ENCODE measurements at regions not wholly inside any gene's neighbourhood (a gene's known extent, or its start where the extent isn't known, plus 50 kb on each side); places are given as distances from the start of the nearest gene placed in this dataset.
A peak's percentile ranks its signal among the peaks of the same experiment; 100 is the strongest.

DNA sequence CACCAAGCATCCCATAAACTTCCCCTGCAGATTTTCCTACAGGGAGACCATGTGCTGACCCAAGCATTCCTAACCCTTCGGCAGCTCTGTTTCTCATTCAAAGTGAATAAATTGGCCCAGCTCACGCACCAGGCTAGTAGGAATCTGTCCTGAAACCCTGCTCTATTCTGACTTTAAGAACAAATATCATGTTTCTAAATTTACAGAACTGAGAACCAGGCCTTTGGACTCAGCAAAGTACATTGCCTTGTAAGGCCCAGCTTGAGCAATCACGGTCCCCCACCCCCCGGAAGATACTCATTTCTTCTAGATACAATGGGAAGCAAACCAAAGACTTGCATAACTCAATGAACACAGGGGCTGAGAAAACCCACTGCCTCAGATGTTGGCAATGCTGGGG is 160.1 kb upstream of the NFIA start:
- Histone ChIP-seq H3K27ac (ENCODE audit: low read depth in 1 of 2, low read length in 2 of 2) (no peak overlapping the region), H3K4me3 (ENCODE audit: low read length) (no peak overlapping the region), H3K9me3 (ENCODE audit: control insufficient read depth in 1 of 2, insufficient read depth in 1 of 2, low read length in 2 of 2) (no peaks in the 10 kb centered on the region), H3K27me3 (ENCODE audit: control insufficient read depth in 1 of 2, insufficient read depth in 2 of 2, low read length in 2 of 2) (no peaks in the 10 kb centered on the region), H3K4me1 (ENCODE audit: insufficient read depth, low read length) (no peaks in the 10 kb centered on the region), H3K36me3 (ENCODE audit: insufficient read depth, low read length) (no peaks in the 10 kb centered on the region)
- H3K36me3 Mint-ChIP-seq (ENCODE audit: low read depth): no peaks in the 10 kb centered on the region
- peak in 2 of 14 experiments; percentile 1 to 11 for DNase-seq
- H3K27ac Mint-ChIP-seq: no peak overlapping the region
- H3K4me1 Mint-ChIP-seq (ENCODE audit: low read depth): no peaks in the 10 kb centered on the region
- no peaks in the 10 kb centered on the region for H3K27me3 Mint-ChIP-seq
- TF ChIP-seq, protein P1, sequence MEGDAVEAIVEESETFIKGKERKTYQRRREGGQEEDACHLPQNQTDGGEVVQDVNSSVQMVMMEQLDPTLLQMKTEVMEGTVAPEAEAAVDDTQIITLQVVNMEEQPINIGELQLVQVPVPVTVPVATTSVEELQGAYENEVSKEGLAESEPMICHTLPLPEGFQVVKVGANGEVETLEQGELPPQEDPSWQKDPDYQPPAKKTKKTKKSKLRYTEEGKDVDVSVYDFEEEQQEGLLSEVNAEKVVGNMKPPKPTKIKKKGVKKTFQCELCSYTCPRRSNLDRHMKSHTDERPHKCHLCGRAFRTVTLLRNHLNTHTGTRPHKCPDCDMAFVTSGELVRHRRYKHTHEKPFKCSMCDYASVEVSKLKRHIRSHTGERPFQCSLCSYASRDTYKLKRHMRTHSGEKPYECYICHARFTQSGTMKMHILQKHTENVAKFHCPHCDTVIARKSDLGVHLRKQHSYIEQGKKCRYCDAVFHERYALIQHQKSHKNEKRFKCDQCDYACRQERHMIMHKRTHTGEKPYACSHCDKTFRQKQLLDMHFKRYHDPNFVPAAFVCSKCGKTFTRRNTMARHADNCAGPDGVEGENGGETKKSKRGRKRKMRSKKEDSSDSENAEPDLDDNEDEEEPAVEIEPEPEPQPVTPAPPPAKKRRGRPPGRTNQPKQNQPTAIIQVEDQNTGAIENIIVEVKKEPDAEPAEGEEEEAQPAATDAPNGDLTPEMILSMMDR (IDR thresholded peaks at IDR 0.05): no peak
- intact Hi-C loops (cut with DNase I, micrococcal nuclease): no loop called here
- H3K9me3 Mint-ChIP-seq: no peaks in the 10 kb centered on the region
- ChIA-PET CTCF (no interaction called here), POLR2A (no interaction called here)
- ATAC-seq (ENCODE audit: poor library complexity): no peak
- H3K4me3 Mint-ChIP-seq: no peak overlapping the region

DNA sequence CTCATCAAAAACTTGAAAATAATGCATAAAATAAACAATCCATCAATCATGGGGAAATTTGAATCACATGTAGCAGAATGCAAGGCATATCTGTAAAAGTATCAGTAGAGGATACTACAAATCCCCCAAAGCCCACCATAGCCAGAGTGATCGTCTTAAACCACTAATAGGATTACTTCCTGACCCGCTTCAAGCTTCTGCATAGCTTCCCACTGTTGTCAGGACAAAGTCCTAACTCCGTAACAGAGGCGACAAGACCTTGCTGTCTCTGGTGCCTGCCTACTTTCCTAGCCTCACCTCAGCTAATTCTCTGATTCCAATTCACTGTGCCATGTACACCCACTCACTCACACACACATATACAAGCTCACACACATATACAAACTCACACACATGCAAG is 161.2 kb upstream of the NFIA start:
- no peaks in the 10 kb centered on the region for H3K9me3 ChIP-seq (ENCODE audit: control insufficient read depth in 1 of 2, insufficient read depth in 1 of 2, low read length in 2 of 2)
- DNase-seq: no peak
- TF ChIP-seq, protein P1 (IDR thresholded peaks at IDR 0.05): no peak
- H3K4me1 ChIP-seq (ENCODE audit: insufficient read depth, low read length): no peaks in the 10 kb centered on the region
- Mint-ChIP-seq H3K4me1 (ENCODE audit: low read depth) (no peaks in the 10 kb centered on the region), H3K9me3 (no peaks in the 10 kb centered on the region), H3K36me3 (ENCODE audit: low read depth) (no peaks in the 10 kb centered on the region), H3K4me3 (no peak overlapping the region), H3K27me3 (no peaks in the 10 kb centered on the region), H3K27ac (no peak overlapping the region)
- no peak overlapping the region for H3K4me3 ChIP-seq (ENCODE audit: low read length)
- ChIA-PET POLR2A (no interaction called here), CTCF (no interaction called here)
- H3K36me3 ChIP-seq (ENCODE audit: insufficient read depth, low read length): no peaks in the 10 kb centered on the region
- intact Hi-C loops (cut with DNase I, micrococcal nuclease): no loop called here
- H3K27me3 ChIP-seq (ENCODE audit: control insufficient read depth in 1 of 2, insufficient read depth in 2 of 2, low read length in 2 of 2): peaks cover 0 to 1% of the 10 kb centered on the region in 2 experiments
- ATAC-seq (ENCODE audit: poor library complexity): no peak
- H3K27ac ChIP-seq (ENCODE audit: low read depth in 1 of 2, low read length in 2 of 2): no peak overlapping the region

DNA sequence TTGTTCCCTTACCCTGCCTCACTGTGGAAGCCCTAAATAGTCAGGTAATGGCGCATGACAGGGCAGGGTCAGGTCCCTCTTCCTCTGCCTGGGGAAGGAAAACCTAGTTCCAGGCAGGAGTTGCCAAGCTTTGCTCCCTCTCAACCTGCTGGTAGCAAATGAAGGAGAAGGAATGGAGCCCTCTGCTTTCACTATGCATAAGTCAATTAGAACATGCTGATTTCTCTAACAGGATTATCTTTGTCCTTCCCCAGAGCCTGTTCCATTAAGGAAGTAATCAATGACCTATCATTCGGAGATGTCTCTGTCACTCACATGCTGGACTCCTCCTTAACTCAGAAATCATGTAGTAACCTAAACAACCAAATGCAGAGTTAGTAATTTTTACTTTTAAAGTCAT is 161.8 kb upstream of the NFIA start:
- H3K36me3 ChIP-seq (ENCODE audit: insufficient read depth, low read length): no peaks in the 10 kb centered on the region
- no peaks in the 10 kb centered on the region for H3K9me3 ChIP-seq (ENCODE audit: control insufficient read depth in 1 of 2, insufficient read depth in 1 of 2, low read length in 2 of 2)
- Mint-ChIP-seq H3K4me1 (ENCODE audit: low read depth) (no peaks in the 10 kb centered on the region), H3K36me3 (ENCODE audit: low read depth) (no peaks in the 10 kb centered on the region), H3K4me3 (no peak overlapping the region), H3K27ac (no peak overlapping the region), H3K27me3 (no peaks in the 10 kb centered on the region), H3K9me3 (no peaks in the 10 kb centered on the region)
- intact Hi-C loops (cut with DNase I, micrococcal nuclease): no loop called here
- no peak overlapping the region for H3K4me3 ChIP-seq (ENCODE audit: low read length)
- H3K4me1 ChIP-seq (ENCODE audit: insufficient read depth, low read length): no peaks in the 10 kb centered on the region
- TF ChIP-seq, protein P1 (IDR thresholded peaks at IDR 0.05): no peak
- peaks cover 0 to 2% of the 10 kb centered on the region in 2 experiments for H3K27me3 ChIP-seq (ENCODE audit: control insufficient read depth in 1 of 2, insufficient read depth in 2 of 2, low read length in 2 of 2)
- DNase-seq (no peak), ATAC-seq (ENCODE audit: poor library complexity) (no peak)
- ChIA-PET POLR2A (no interaction called here), CTCF (interaction anchor here (0.6 to 0.7 kb wide), 2 partner anchors 19 to 543 kb away, joined by 3 to 4 read pairs; no protein-coding TSS in a partner anchor)
- no peak overlapping the region for H3K27ac ChIP-seq (ENCODE audit: low read depth in 1 of 2, low read length in 2 of 2)

All from CD4-positive, alpha-beta T cell (primary cell).